Glomerular visceral epithelial cell (primary cell): ENCODE measurements at regions not wholly inside any gene's neighbourhood (a gene's known extent, or its start where the extent isn't known, plus 50 kb on each side); places are given as distances from the start of the nearest gene placed in this dataset.

Experiments used
- DNase-seq: peaks from one replicate; pipeline ENCODE4 v3.0.0-alpha.2; 2016; ENCODE audit errors: extremely low spot score

GRCh38 chr2:156845806-156846558 lies 409.8 kb downstream of the GPD2 start:
- DNase-seq, result no peak

GRCh38 chr2:156852210-156852609 lies 405.3 kb upstream of the GALNT5 start:
- no peak for DNase-seq

GRCh38 chr2:156852681-156853080 lies 404.8 kb upstream of the GALNT5 start:
- no peak for DNase-seq

- DNase-seq, result no peak
Measured at GRCh38 chr2:156864325-156864724, 393.2 kb upstream of the GALNT5 start.

- no peak for DNase-seq
Measured at GRCh38 chr2:156864753-156865152, 392.8 kb upstream of the GALNT5 start.

GRCh38 chr2:156867201-156867600 lies 390.3 kb upstream of the GALNT5 start:
- DNase-seq, result no peak

- DNase-seq, result no peak
Measured at GRCh38 chr2:156874707-156875106, 382.8 kb upstream of the GALNT5 start.

GRCh38 chr2:156883804-156884203 lies 373.7 kb upstream of the GALNT5 start:
- peak; percentile 26 for DNase-seq

- DNase-seq, result no peak
Measured at GRCh38 chr2:156884216-156884615, 373.3 kb upstream of the GALNT5 start.

- DNase-seq, result no peak
Measured at GRCh38 chr2:156890529-156891148, 366.9 kb upstream of the GALNT5 start.

- no peak for DNase-seq
Measured at GRCh38 chr2:156891609-156892008, 365.9 kb upstream of the GALNT5 start.

GRCh38 chr2:156892467-156893281 lies 364.8 kb upstream of the GALNT5 start:
- DNase-seq, result peak; percentile 61

- DNase-seq, result peak; percentile 50
Measured at GRCh38 chr2:156896294-156896693, 361.2 kb upstream of the GALNT5 start.

- no peak for DNase-seq
Measured at GRCh38 chr2:156897548-156897947, 360.0 kb upstream of the GALNT5 start.

- no peak for DNase-seq
Measured at GRCh38 chr2:156901373-156902031, 356.0 kb upstream of the GALNT5 start.

- DNase-seq, result no peak
Measured at GRCh38 chr2:156903335-156903734, 354.2 kb upstream of the GALNT5 start.

- no peak for DNase-seq
Measured at GRCh38 chr2:156907806-156908205, 349.7 kb upstream of the GALNT5 start.

- peak; percentile 67 for DNase-seq
Measured at GRCh38 chr2:156908825-156909224, 348.7 kb upstream of the GALNT5 start.

GRCh38 chr2:156909983-156910382 lies 347.5 kb upstream of the GALNT5 start:
- no peak for DNase-seq

- no peak for DNase-seq
Measured at GRCh38 chr2:156915332-156915731, 342.2 kb upstream of the GALNT5 start.

- DNase-seq, result peak; percentile 60
Measured at GRCh38 chr2:156918410-156918809, 339.1 kb upstream of the GALNT5 start.

GRCh38 chr2:156930423-156930822 lies 327.1 kb upstream of the GALNT5 start:
- no peak for DNase-seq
